ENCODE measurements at regions not wholly inside any gene's neighbourhood (a gene's known extent, or its start where the extent isn't known, plus 50 kb on each side); places are given as distances from the start of the nearest gene placed in this dataset.

- DNase-seq (ENCODE audit: low spot score): no peak
- TF ChIP-seq CTCF (IDR thresholded peaks at IDR 0.05; ENCODE audit: extremely low read depth, insufficient read depth, missing control alignments): no peak
- in situ Hi-C loops (cut with MboI; ENCODE audit: low pct_unique_long_range_greater_than_20kb, low sequenced_read_pairs, unreplicated experiment): no loop called here
These were observed 204.9 kb upstream of the FOXF1 start for GRCh38 chr16:86305440-86305839.

- in situ Hi-C loops (cut with MboI; ENCODE audit: low pct_unique_long_range_greater_than_20kb, low sequenced_read_pairs, unreplicated experiment): no loop called here
- DNase-seq (ENCODE audit: low spot score): no peak
- TF ChIP-seq CTCF (IDR thresholded peaks at IDR 0.05; ENCODE audit: extremely low read depth, insufficient read depth, missing control alignments): no peak
These were observed 204.2 kb upstream of the FOXF1 start for GRCh38 chr16:86306011-86306644.

- DNase-seq (ENCODE audit: low spot score): no peak
- in situ Hi-C loops (cut with MboI; ENCODE audit: low pct_unique_long_range_greater_than_20kb, low sequenced_read_pairs, unreplicated experiment): no loop called here
- no peak for TF ChIP-seq CTCF (IDR thresholded peaks at IDR 0.05; ENCODE audit: extremely low read depth, insufficient read depth, missing control alignments)
These were observed 203.4 kb upstream of the FOXF1 start for GRCh38 chr16:86306811-86307513.

GRCh38 chr16:86307514-86307903, 202.8 kb upstream of the FOXF1 start:
- in situ Hi-C loops (cut with MboI; ENCODE audit: low pct_unique_long_range_greater_than_20kb, low sequenced_read_pairs, unreplicated experiment): no loop called here

GRCh38 chr16:86308514-86308913, 201.8 kb upstream of the FOXF1 start:
- no peak for TF ChIP-seq CTCF (IDR thresholded peaks at IDR 0.05; ENCODE audit: extremely low read depth, insufficient read depth, missing control alignments)
- no peak for DNase-seq (ENCODE audit: low spot score)
- in situ Hi-C loops (cut with MboI; ENCODE audit: low pct_unique_long_range_greater_than_20kb, low sequenced_read_pairs, unreplicated experiment): no loop called here

More at GRCh38 chr16:86307514-86307903, 202.8 kb upstream of the FOXF1 start:
- DNase-seq (ENCODE audit: low spot score): no peak
- no peak for TF ChIP-seq CTCF (IDR thresholded peaks at IDR 0.05; ENCODE audit: extremely low read depth, insufficient read depth, missing control alignments)

- no peak for DNase-seq (ENCODE audit: low spot score)
- in situ Hi-C loops (cut with MboI; ENCODE audit: low pct_unique_long_range_greater_than_20kb, low sequenced_read_pairs, unreplicated experiment): no loop called here
- TF ChIP-seq CTCF (IDR thresholded peaks at IDR 0.05; ENCODE audit: extremely low read depth, insufficient read depth, missing control alignments): no peak
These were observed 196.7 kb upstream of the FOXF1 start for GRCh38 chr16:86313631-86314030.

Measured in GM13977 (cell line).